Spinal cord (tissue), 9 donors: ENCODE measurements at regions not wholly inside any gene's neighbourhood (a gene's known extent, or its start where the extent isn't known, plus 50 kb on each side); places are given as distances from the start of the nearest gene placed in this dataset.
"Not testable (repeated sequence)": the region's sequence is repeated elsewhere in the genome, so short reads cannot be mapped to it uniquely, and the experiment has no call there.

ENCODE experiments used
- DNase-seq, 6 donors: peaks; one replicate each; pipeline versions ENCODE4 v3.0.0 to v3.0.0-alpha.2; 2013 to 2015; ENCODE audit warnings: low spot score in 6 of 6, low read depth in 4 of 6
- H3K27ac ChIP-seq: one replicate; pipeline ENCODE4 v1.5.1; 2013; ENCODE audit warnings: low read depth, low read length, control low read depth
- H3K27me3 ChIP-seq: one replicate; pipeline ENCODE4 v1.6.1; 2013; ENCODE audit warnings: low read length; ENCODE audit not compliant: control insufficient read depth, insufficient read depth
- H3K36me3 ChIP-seq: one replicate; pipeline ENCODE4 v1.6.1; 2013; ENCODE audit warnings: low read length; ENCODE audit not compliant: control insufficient read depth, insufficient read depth
- H3K4me1 ChIP-seq: one replicate; pipeline ENCODE4 v1.6.1; 2013; ENCODE audit warnings: low read length; ENCODE audit not compliant: control insufficient read depth, insufficient read depth
- H3K4me3 ChIP-seq: one replicate; pipeline ENCODE4 v1.5.1; 2013; ENCODE audit warnings: low read depth, low read length, control low read depth
- H3K9me3 ChIP-seq: one replicate; pipeline ENCODE4 v1.6.1; 2013; ENCODE audit warnings: low read length; ENCODE audit not compliant: control insufficient read depth, insufficient read depth
- WGBS: methylation state at CpG from one replicate; pipeline ENCODE4 v1.1.5; 2013; ENCODE audit warnings: missing lambda C conversion rate; ENCODE audit not compliant: insufficient coverage; 5-methylcytosine and 5-hydroxymethylcytosine counted together
- donor health status: healthy.

DNA sequence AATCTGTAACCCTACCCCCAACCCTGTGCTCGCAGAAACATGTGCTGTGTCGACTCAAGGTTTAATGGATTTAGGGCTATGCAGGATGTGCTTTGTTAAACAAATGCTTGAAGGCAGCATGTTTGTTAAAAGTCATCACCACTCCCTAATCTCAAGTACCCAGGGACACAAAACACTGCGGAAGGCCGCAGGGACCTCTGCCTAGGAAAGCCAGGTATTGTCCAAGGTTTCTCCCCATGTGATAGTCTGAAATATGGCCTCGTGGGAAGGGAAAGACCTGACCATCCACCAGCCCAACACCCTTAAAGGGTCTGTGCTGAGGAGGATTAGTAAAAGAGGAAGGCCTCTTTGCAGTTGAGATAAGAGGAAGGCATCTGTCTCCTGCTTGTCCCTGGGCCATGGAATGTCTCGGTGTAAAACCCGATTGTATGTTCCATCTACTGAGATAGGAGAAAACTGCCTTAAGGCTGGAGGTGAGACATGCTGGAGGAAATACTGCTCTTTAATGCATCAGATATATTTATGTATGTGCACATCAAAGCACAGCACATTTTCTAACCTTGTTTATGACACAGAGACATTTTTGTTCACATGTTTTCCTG is 94.4 kb downstream of the LSM3 start:
- not testable (repeated sequence) for H3K27ac ChIP-seq, H3K9me3 ChIP-seq, H3K27me3 ChIP-seq, DNase-seq, H3K36me3 ChIP-seq, H3K4me3 ChIP-seq, H3K4me1 ChIP-seq
- no CpG with 5 or more reads among the region's 7 CpGs for WGBS

DNA sequence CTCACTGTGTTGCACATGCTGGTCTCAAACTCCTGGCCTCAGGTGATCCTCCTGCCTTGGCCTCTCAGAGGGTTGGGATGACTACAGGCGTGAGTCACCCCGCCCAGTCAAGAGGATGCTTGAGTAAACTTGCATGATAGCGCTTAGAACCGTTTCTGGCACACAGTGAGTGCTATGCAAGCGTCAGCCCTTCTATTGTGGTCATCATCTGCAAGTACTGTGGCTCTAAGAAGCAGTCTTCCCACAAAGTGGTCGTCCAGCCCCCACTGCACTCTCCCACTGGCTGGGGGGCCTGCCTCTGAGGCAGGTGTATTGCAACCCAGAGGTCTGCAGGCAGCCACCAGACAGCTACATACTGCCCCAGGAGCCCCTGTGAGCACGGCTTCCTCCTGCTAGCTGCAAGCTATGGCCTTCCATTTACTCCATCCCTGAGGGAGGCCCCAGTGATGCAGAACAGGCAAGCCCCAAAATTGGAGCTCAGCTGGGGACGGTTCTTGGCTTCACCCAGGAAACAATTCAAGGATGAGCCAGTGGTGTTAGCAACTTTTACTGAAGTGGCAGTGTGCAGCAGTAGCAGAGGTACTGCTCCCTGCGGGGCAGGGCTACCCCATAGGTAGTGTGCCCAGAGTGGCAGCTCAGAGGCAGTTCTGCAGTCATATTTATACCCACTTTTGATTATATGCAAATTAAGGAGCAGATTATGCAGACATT is 95.4 kb downstream of the LSM3 start:
- Histone ChIP-seq H3K27ac (no peak overlapping the region), H3K27me3 (peaks cover 3% of the 10 kb centered on the region), H3K9me3 (no peaks in the 10 kb centered on the region), H3K4me3 (no peak overlapping the region), H3K4me1 (peaks cover 12% of the 10 kb centered on the region), H3K36me3 (no peaks in the 10 kb centered on the region)
- 65% methylated on average over 8 of the region's 9 CpGs for whole genome bisulfite sequencing
- DNase-seq, result no peak

DNA sequence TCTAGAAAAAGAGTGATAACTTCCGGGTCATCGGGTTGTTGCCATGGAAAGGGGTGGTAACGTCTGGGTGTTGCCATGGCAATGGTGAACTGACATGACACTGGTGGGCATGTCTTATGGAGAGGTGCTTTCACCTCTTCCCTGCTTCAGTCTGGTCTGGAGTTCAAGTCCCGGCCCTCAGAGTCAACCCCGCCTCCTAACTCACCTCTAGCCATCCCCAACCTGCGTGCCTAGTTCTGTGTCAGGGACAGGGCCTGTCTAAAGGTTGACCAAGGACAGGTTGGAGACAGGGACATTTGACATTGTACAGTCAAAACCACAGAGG is 96.0 kb downstream of the LSM3 start:
- WGBS, result 76% methylated on average over 6 of the region's 6 CpGs
- Histone ChIP-seq H3K4me1 (peaks cover 17% of the 10 kb centered on the region), H3K36me3 (no peaks in the 10 kb centered on the region), H3K27me3 (peaks cover 3% of the 10 kb centered on the region), H3K27ac (no peak overlapping the region), H3K4me3 (no peak overlapping the region), H3K9me3 (no peaks in the 10 kb centered on the region)
- DNase-seq, result peak in 1 of 6 donors; percentile 59

DNA sequence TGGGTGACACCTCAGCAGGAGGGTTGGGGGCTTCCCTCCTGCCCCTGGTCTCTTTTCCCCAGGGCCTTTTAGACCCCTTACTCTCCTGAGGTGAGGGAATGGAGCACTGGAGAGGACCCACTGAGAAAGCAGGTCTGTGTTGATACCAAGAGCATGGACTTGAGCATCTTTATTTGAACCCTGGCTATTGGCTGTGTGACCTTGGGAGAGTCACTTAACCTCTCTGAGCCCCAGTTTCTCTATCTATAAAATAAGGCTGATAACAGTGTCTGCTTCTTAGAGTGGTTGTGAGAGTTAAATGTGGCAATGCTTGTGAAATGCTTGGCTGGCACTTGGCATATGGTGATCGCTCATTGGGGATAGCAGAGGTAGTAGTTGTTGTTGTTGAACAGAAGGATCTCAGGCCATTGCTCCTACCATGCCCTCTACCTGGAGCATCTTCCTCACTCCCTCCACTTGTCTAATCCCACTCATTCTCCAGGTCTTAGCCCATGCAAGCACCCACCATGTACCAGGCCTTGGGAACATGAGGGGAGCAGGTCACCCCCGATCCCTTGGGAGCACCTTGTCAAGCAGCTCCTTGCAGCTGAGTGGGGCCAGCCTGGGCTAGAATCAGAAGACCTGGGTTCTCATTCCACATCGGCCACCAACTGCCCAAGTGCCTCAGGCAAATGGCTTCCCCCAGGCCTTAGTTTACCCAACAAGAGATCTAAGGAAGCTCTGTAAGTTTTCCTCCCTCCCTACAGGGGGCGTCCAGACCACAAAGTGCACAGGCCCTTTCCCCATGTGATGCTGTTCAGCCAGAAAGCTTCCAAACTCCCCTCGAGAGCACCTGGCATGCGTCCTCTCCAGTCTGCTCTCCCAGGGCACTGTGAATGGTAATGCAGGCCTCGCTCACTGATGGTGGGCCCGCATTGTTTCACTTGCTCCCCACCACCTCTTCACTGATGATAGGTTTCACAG is 96.7 kb downstream of the LSM3 start:
- Histone ChIP-seq H3K27me3 (peaks cover 3% of the 10 kb centered on the region), H3K4me1 (peaks cover 21% of the 10 kb centered on the region), H3K4me3 (no peak overlapping the region), H3K27ac (no peak overlapping the region), H3K36me3 (no peaks in the 10 kb centered on the region), H3K9me3 (no peaks in the 10 kb centered on the region)
- DNase-seq, result no peak
- 79% methylated on average over 5 of the region's 8 CpGs for WGBS

DNA sequence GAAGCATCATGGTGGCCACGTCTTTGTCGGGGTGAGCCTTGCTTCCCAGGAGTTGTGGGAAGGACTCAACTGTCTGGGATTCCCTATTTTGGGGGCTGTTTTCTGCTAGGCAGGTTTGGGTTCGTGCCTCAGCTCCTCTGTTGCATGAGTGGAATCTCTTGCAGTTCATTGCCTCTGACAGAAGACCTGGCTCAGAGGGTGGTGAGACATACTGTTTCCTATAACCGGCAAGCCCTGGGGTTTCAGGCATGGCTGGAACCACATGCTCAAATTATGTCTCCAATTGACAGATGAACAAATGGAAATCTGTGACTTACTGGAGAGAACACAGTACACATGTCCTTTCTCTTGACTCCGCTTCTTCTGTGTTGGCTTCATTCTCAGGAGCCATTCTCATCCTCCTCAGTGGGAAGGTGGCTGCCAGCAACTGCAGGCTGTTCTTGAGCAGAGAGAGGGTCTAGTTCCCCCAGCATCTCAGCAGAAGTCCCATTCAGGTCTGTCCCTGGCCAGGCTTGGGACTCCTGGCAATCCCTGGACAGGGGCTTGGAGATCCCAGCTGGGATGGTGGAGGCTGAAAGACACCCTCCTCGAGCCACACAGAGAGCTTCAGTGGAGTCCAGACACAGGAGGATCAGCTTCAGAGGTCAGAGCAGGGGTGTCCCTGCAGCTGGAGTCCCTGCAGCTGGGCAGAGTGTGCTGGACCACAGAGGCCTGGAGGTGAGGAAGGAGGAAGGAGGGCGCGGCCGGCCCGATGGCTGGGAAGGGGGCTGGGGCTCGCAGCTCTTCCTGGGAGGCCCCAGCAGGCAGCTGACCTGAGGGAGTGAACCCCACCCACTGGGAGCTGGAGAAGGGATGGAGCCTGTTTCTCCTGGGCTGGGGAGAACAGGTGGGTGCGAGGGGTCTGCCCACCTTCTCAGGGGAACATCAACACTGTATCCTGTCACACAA is 97.6 kb downstream of the LSM3 start:
- WGBS, result 79% methylated on average over 11 of the region's 12 CpGs
- Histone ChIP-seq H3K36me3 (no peaks in the 10 kb centered on the region), H3K27me3 (peaks cover 3% of the 10 kb centered on the region), H3K27ac (no peak overlapping the region), H3K4me3 (no peak overlapping the region), H3K9me3 (no peaks in the 10 kb centered on the region), H3K4me1 (peaks cover 21% of the 10 kb centered on the region)
- no peak for DNase-seq

DNA sequence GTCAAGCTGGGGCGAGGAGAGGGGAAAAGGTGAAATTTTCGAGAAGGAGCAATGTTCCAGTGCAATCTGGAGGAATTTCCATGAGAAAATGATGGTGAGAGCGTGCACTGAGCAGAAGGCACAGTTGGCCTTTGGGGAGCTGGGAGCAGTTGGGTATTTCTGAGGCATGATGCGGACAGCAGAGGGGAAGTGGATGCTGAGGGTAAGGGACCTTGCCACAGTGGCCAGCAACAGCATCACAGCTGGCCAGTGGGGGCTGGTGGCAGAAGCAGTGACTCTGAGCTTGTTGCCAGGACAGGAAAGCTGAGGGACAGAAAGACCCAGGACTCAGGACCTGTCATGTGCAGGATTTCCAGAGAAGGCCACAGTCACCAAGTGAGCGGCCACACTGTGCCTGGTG is 98.9 kb downstream of the LSM3 start:
- no peaks in the 10 kb centered on the region for H3K36me3 ChIP-seq
- no peak overlapping the region for H3K27ac ChIP-seq
- DNase-seq, result no peak
- H3K4me1 ChIP-seq, result peaks cover 21% of the 10 kb centered on the region
- peaks cover 3% of the 10 kb centered on the region for H3K27me3 ChIP-seq
- 87% methylated on average over 5 of the region's 5 CpGs for WGBS
- no peak overlapping the region for H3K4me3 ChIP-seq
- no peaks in the 10 kb centered on the region for H3K9me3 ChIP-seq

DNA sequence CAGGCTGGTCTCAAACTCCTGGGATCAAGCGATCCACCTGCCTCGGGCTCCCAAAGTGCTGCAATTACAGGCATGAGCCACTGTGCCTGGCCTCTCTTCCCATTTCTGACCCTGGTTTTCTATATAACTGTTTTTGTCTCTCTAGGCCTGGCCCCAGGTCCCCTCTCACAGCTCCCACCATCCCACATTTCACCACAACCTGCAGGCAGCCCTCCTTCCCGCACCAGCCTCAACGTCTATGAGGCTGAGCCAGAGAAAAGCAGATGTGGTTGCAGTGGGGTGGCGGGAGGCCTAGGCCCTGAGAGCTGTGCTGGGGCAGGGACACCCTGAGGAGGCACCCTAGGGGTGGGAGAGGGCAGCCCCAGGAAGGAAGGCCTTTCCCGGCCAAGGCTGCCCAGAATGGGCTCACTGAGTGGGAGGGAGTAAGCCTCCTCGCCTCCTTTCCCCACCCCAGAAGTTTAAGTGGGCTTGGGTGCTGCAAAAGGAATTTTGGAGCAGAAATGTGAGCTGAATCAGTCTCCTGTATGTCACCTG is 99.7 kb downstream of the LSM3 start:
- H3K4me3 ChIP-seq, result no peak overlapping the region
- WGBS, result 94% methylated on average over 4 of the region's 7 CpGs
- DNase-seq, result no peak

DNA sequence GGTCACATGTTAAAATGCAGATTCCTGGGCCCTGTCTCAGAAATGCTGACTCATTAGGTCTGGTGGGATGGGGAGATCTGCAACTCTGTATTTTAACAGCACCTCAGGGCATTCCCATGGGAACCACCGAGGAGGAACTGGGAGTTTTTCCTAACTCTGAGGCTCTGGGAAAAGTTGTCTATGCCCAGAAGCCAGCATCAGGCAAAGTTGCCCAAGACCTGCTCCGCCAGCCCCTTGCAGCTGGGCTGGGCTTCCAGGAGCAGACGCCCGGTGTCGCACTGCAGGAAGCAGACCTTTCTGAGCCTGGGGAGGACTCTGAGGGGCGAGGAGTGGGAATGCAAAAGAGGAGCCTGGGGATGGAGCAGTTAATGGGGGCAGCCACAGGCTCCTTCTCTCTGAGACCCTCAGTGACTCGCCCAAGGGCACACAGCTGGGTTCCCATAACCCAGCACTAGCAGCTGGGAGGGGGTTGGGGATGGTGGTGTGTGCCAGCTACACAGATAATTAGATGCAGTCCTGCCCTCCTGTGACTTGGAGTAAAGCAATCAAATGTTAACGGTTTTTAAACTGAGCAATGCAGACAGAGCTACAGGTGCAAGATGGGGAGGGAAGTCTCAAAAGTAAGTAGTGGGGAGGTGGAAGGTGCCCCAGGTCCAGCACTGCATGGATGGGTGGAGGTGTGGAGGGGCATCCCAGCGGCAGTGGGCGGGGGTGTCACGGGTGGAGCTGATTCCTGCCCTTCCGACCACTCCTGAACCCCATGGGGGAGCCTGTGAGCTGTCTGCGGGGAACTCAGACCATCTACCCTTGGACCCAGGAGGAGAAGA is 100.4 kb downstream of the LSM3 start:
- Histone ChIP-seq H3K9me3 (no peaks in the 10 kb centered on the region), H3K27me3 (peaks cover 3% of the 10 kb centered on the region)

More for the DNA sequence above, 99.7 kb downstream of the LSM3 start:
- Histone ChIP-seq H3K27ac (no peak overlapping the region), H3K27me3 (peaks cover 3% of the 10 kb centered on the region), H3K36me3 (no peaks in the 10 kb centered on the region), H3K9me3 (no peaks in the 10 kb centered on the region), H3K4me1 (peaks cover 21% of the 10 kb centered on the region)

More for the DNA sequence above, 100.4 kb downstream of the LSM3 start:
- no peak overlapping the region for H3K27ac ChIP-seq
- H3K36me3 ChIP-seq, result no peaks in the 10 kb centered on the region
- H3K4me1 ChIP-seq, result peaks cover 20% of the 10 kb centered on the region
- peak in 1 of 6 donors; percentile 67 for DNase-seq
- H3K4me3 ChIP-seq, result no peak overlapping the region
- 31% methylated on average over 10 of the region's 13 CpGs for WGBS
